ENCODE measurements at regions not wholly inside any gene's neighbourhood (a gene's known extent, or its start where the extent isn't known, plus 50 kb on each side); places are given as distances from the start of the nearest gene placed in this dataset.

GRCh38 chr11:22930816-22931594 lies 70.7 kb upstream of the CCDC179 start:
- TF ChIP-seq POLR2A (IDR thresholded peaks at IDR 0.05), result no peak
- TF ChIP-seq, protein P1, sequence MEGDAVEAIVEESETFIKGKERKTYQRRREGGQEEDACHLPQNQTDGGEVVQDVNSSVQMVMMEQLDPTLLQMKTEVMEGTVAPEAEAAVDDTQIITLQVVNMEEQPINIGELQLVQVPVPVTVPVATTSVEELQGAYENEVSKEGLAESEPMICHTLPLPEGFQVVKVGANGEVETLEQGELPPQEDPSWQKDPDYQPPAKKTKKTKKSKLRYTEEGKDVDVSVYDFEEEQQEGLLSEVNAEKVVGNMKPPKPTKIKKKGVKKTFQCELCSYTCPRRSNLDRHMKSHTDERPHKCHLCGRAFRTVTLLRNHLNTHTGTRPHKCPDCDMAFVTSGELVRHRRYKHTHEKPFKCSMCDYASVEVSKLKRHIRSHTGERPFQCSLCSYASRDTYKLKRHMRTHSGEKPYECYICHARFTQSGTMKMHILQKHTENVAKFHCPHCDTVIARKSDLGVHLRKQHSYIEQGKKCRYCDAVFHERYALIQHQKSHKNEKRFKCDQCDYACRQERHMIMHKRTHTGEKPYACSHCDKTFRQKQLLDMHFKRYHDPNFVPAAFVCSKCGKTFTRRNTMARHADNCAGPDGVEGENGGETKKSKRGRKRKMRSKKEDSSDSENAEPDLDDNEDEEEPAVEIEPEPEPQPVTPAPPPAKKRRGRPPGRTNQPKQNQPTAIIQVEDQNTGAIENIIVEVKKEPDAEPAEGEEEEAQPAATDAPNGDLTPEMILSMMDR (IDR thresholded peaks at IDR 0.05), result no peak
